ENCODE measurements at regions not wholly inside any gene's neighbourhood (a gene's known extent, or its start where the extent isn't known, plus 50 kb on each side); places are given as distances from the start of the nearest gene placed in this dataset.

- 63 to 75% (median 70%) methylated on average over 6 of the region's 6 CpGs for WGBS, 4 donors
- no peaks in the 10 kb centered on the region for H3K4me1 ChIP-seq
- no peaks in the 10 kb centered on the region for H3K36me3 ChIP-seq
- no peak overlapping the region for H3K4me3 ChIP-seq
- no peaks in the 10 kb centered on the region for H3K27me3 ChIP-seq
- DNase-seq, result no peak
- H3K27ac ChIP-seq, result no peak overlapping the region
- intact Hi-C loops (cut with DNase I), result no loop called here
- ATAC-seq, result no peak
- peaks cover 0 to 10% (median 0%) of the 10 kb centered on the region in 12 donors for H3K9me3 ChIP-seq
- TF ChIP-seq POLR2A (IDR thresholded peaks at IDR 0.05) (no peak), CTCF (IDR thresholded peaks at IDR 0.05) (no peak)
These were observed 86.8 kb upstream of the CADPS start for GRCh38 chr3:62961874-62962556.

GRCh38 chr3:62962714-62963113 lies 87.5 kb upstream of the CADPS start:
- intact Hi-C loops (cut with DNase I), result no loop called here
- no peak for ATAC-seq
- peaks cover 0 to 10% (median 0%) of the 10 kb centered on the region in 12 donors for H3K9me3 ChIP-seq
- H3K27ac ChIP-seq, result no peak overlapping the region
- DNase-seq, result no peak
- WGBS, 4 donors, result 36 to 57% (median 41%) methylated on average over 1 of the region's 1 CpG
- no peaks in the 10 kb centered on the region for H3K27me3 ChIP-seq
- no peak overlapping the region for H3K4me3 ChIP-seq
- no peaks in the 10 kb centered on the region for H3K4me1 ChIP-seq
- no peak for TF ChIP-seq POLR2A (IDR thresholded peaks at IDR 0.05)
- TF ChIP-seq CTCF (IDR thresholded peaks at IDR 0.05), result no peak
- H3K36me3 ChIP-seq, result no peaks in the 10 kb centered on the region

- ATAC-seq, result peak in 1 of 4 donors; percentile 32
These were observed 90.1 kb upstream of the CADPS start for GRCh38 chr3:62965311-62965710.

GRCh38 chr3:62968128-62968527 lies 92.9 kb upstream of the CADPS start:
- no peaks in the 10 kb centered on the region for H3K4me1 ChIP-seq
- H3K27me3 ChIP-seq, result no peaks in the 10 kb centered on the region
- no peak overlapping the region for H3K4me3 ChIP-seq
- no peak for DNase-seq
- no peak for ATAC-seq
- H3K27ac ChIP-seq, result no peak overlapping the region
- intact Hi-C loops (cut with DNase I), result no loop called here
- 72 to 79% (median 75%) methylated on average over 3 of the region's 3 CpGs for WGBS, 4 donors
- TF ChIP-seq POLR2A (IDR thresholded peaks at IDR 0.05) (no peak), CTCF (IDR thresholded peaks at IDR 0.05) (no peak)
- H3K9me3 ChIP-seq, result no peaks in the 10 kb centered on the region
- H3K36me3 ChIP-seq, result no peaks in the 10 kb centered on the region

More at GRCh38 chr3:62965311-62965710, 90.1 kb upstream of the CADPS start:
- no peaks in the 10 kb centered on the region for H3K4me1 ChIP-seq
- intact Hi-C loops (cut with DNase I), result no loop called here
- H3K27me3 ChIP-seq, result no peaks in the 10 kb centered on the region
- no peak for DNase-seq
- no peaks in the 10 kb centered on the region for H3K36me3 ChIP-seq
- no peak overlapping the region for H3K4me3 ChIP-seq
- no peak for TF ChIP-seq POLR2A (IDR thresholded peaks at IDR 0.05)
- no peak for TF ChIP-seq CTCF (IDR thresholded peaks at IDR 0.05)
- H3K9me3 ChIP-seq, result no peaks in the 10 kb centered on the region
- 60 to 72% (median 65%) methylated on average over 2 of the region's 2 CpGs for WGBS, 4 donors
- H3K27ac ChIP-seq, result no peak overlapping the region

Data from heart left ventricle (tissue), 16 donors.